ENCODE measurements at regions not wholly inside any gene's neighbourhood (a gene's known extent, or its start where the extent isn't known, plus 50 kb on each side); places are given as distances from the start of the nearest gene placed in this dataset.

GRCh38 chr14:83780321-83780720 is 1749.6 kb upstream of the FLRT2 start:
- TF ChIP-seq CTCF (IDR thresholded peaks at IDR 0.05; ENCODE audit: low read length) (no peak), EZH2 (IDR thresholded peaks at IDR 0.05; ENCODE audit: borderline replicate concordance, low read length) (no peak)
